HG02759 (cell line): ENCODE measurements at regions not wholly inside any gene's neighbourhood (a gene's known extent, or its start where the extent isn't known, plus 50 kb on each side); places are given as distances from the start of the nearest gene placed in this dataset.
"Not testable (repeated sequence)": the region's sequence is repeated elsewhere in the genome, so short reads cannot be mapped to it uniquely, and the experiment has no call there.

ENCODE experiments used
- ATAC-seq: cut with Tn5 transposase; IDR thresholded peaks from one replicate; pipeline ENCODE4 v1.9.1; 2021; ENCODE audit warnings: mild to moderate bottlenecking, moderate library complexity; ENCODE audit not compliant: unreplicated experiment

GRCh38 chr5:74535926-74536325, 104.6 kb downstream of the ENC1 start:
- no peak for ATAC-seq

GRCh38 chr5:74534397-74535129, 106.0 kb downstream of the ENC1 start:
- ATAC-seq = no peak

GRCh38 chr5:74530326-74531050, 110.0 kb downstream of the ENC1 start:
- ATAC-seq = no peak

DNA sequence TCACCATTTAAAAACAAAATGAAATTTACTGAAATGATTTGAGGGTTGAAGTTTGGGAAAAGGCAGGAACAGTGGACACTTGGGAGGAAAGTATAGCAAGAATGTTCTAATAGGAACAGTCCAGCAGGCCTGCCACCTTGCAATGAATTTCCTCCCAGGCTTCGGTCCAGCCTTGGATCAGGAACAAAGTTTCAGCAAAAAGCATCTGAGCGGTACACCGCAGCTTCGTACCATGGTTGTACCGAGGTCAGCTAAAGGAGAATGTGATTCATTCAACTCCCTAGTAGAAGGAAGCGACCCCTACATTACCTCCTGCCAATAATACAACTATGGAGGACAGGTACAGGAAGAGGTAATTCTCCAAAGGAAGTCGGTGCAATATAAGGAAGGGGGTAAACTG, 111.4 kb downstream of the ENC1 start:
- no peak for ATAC-seq

- no peak for ATAC-seq
Observed at GRCh38 chr5:74526111-74526510, 114.4 kb downstream of the ENC1 start.

DNA sequence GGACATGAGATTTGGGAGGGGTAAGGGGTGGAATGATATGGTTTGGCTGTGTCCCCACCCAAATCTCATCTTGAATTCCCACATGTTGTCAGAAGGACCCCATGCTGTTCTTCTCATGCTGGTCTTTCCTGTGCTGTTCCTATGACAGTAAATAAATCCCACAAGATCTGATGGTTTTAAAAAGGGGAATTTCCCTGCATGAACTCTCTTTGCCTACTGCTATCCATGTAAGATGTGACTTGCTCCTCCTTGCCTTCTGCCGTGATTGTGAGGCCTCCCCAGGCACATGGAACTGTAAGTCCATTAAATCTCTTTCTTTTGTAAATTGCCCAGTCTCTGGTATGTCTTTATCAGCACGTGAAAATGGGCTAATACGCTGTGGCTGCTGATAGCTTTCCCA, 115.8 kb downstream of the ENC1 start:
- not testable (repeated sequence) for ATAC-seq

DNA sequence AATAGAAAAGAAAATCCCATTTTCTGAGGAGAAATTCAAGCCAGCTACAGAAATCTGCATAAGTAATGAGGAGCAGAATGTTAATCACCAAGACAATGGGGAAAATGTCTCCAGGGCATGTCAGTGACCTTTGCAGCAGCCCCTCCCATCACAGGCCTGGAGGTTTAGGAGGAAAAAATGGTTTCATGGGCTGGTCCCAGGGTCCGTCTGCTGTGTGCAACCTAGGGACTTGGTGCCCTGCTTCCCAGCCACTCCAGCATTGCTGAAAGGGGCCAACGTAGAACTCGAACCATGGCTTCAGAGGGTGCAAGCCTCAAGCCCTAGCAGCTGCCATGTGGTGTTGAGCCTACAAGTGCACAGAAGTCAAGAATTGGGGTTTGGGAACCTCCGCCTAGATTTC, 116.8 kb downstream of the ENC1 start:
- not testable (repeated sequence) for ATAC-seq

- not testable (repeated sequence) for ATAC-seq
Observed at GRCh38 chr5:74522838-74523237, 117.7 kb downstream of the ENC1 start.

GRCh38 chr5:74521401-74521800, 119.1 kb downstream of the ENC1 start:
- no peak for ATAC-seq

GRCh38 chr5:74519679-74520078, 120.8 kb downstream of the ENC1 start:
- no peak for ATAC-seq

- ATAC-seq = no peak
Observed at GRCh38 chr5:74519161-74519571, 121.4 kb downstream of the ENC1 start.

DNA sequence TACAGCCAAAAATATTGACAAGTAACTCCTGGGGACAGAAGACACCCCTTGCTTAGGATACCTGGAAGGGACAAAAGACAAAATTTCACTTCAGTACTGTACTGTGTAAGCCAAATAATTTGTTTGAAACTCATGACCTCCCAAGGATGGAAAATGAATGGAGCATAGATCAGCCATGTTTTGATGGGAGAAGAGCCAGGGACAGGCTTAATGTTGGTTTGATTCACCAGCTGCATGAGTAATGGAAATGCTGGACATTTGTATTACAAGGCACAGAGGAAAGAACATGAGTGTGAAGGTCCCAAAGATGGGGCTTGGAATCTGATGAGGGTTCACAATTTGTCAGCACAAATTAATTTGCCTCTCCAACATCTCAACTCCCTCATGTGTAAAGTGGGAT, 122.8 kb downstream of the ENC1 start:
- ATAC-seq = no peak

- no peak for ATAC-seq
Observed at GRCh38 chr5:74516211-74516636, 124.3 kb downstream of the ENC1 start.

DNA sequence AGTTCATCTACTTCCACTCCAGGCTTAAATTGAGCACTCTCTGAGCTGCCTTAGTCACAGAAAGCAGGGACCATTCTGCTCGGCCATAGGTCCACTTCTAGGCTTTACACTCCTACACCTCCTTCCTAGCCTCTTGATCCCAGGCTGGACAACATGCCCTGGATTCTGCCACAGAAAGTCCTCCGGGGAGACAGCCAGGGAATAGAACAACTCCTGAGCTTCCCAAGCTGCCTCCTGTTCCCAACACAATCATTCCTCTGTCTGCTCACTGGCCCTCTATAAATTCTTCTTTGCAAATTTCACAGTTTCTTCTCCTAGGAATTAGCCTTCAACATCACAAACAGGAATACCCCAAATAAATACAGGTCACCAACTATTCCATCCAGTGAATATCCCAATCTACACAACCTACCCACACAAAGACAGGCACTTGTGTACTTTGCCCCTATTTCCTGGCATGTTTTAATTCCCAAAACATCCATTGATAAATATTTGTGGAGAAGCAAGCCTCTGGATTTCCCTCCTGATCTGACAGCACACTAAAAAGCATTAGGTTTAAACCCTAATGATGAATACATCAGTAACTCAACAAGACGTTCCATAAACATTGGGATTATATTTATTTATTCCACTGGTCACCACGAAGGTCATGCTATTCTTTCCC, 125.5 kb downstream of the ENC1 start:
- ATAC-seq = no peak

- ATAC-seq = not testable (repeated sequence)
Observed at GRCh38 chr5:74511770-74512169, 128.8 kb downstream of the ENC1 start.

DNA sequence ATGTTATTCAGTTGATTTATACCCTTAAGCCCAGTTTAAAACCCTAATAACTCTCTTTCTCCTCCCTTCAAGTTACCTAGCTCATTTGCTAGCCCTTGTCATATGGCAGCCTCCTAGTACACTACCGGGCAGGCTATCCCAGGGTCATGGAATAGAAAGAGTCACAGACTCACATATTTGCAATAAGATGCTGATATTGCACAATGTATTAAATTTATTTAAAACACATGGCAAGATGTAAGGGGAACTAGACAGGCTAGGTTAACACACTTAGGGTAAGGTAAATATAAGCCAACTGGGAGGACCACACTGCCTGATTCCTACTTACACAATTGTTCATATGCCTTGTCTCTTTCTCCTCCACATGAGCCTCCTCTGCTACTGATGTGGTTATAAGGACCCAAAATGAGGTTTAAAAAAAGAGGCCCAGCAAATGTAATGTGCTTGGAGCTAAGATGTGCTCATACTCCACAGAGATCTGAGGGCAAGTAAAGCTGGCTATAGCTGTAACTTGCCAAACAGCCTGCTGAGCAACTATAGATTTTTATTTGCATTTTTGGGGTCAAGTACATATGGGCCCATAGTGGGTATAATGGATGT, 130.0 kb downstream of the ENC1 start:
- ATAC-seq = no peak

DNA sequence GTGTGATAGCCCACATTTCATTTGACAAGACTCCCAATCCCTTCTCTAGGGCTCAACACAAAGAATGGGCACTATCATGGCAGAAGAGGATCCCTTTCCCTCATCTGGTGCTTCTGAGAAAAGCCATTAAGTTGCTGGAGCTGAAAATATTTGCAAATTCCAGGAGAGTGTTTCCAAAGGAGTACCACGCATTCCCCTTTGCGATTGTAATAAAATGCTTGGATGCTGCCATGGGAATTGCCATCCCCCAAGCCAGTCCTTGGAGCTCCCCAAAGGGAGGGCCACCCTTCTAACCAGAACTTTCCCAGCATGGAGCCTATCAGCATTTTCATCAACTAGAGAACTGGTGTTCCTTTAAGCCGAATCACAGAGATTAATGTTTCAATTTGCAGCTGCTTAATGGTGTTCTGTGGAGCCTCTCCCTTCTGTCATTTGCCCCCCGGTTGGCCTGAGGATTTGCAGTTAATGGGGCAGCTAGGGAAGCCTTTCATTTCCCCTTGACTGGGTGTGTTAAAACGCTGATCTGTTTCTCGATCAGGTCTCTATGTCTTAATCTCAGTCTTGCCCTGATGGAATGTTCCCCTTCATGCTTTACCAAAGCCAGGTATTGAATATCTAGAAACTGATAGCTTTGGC, 133.0 kb downstream of the ENC1 start:
- no peak for ATAC-seq

DNA sequence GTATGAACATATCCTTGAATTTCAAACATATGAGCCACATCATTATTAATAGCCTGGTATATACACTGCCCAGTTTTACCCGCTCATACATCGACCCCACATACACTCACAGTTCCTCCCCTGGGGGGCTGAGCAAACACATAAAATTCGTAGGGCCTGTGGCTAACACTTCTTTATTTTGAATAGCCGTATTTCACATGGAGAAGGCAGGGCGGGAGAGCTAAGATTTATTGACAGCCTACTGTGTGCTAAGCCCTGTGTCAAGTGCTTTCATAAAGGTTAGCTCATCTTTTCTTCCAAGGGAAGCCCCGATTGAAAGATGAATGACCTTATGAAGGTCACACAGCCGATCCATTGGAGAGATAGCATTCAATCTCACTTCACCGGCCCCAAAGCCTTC, 134.4 kb downstream of the ENC1 start:
- no peak for ATAC-seq

DNA sequence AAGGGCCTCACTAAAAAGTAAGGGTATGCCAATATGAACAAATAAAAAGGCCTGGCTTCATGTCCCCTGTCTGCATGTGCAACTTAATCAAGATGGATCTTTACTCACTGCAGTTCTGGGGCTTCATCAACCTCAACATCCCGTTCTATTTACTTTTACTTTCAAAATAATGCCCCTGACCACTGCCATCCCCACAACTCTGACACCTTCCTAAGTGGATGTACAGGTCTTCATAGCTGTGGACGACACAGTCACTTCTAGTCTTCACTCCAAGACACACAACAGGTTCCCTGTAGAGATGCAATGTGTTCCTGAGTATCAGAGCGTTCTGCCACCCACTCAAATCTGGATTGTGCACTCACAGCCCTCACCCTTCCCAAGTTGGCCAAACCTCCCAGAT, 136.1 kb downstream of the ENC1 start:
- no peak for ATAC-seq

GRCh38 chr5:74502479-74502950, 138.0 kb downstream of the ENC1 start:
- ATAC-seq = no peak
